Mesenchymal stem cell (in vitro differentiated cells and primary cell): ENCODE measurements at regions not wholly inside any gene's neighbourhood (a gene's known extent, or its start where the extent isn't known, plus 50 kb on each side); places are given as distances from the start of the nearest gene placed in this dataset.

Experiments
- DNase-seq: peaks from one replicate; pipeline ENCODE4 v3.0.0-alpha.2; 2013
- H2AFZ ChIP-seq: one replicate; pipeline ENCODE4 v1.6.1; 2013; ENCODE audit warnings: low read depth, mild to moderate bottlenecking, control low read depth, inconsistent platforms, low read length, moderate library complexity
- H2AK5ac ChIP-seq: 2 replicates; pipeline ENCODE4 v1.6.1; 2013; ENCODE audit warnings: low read length, moderate library complexity, mild to moderate bottlenecking, inconsistent platforms; ENCODE audit not compliant: severe bottlenecking
- H2BK120ac ChIP-seq: one replicate; pipeline ENCODE4 v1.6.1; 2013; ENCODE audit warnings: low read depth, mild to moderate bottlenecking, inconsistent platforms, low read length, moderate library complexity
- H2BK12ac ChIP-seq, 2 experiments: one replicate each; pipeline ENCODE4 v1.6.1; 2013; ENCODE audit warnings: inconsistent platforms in 2 of 2, low read length in 2 of 2, mild to moderate bottlenecking in 2 of 2, moderate library complexity in 2 of 2, control low read depth in 1 of 2
- H2BK15ac ChIP-seq: one replicate; pipeline ENCODE4 v1.6.1; 2013; ENCODE audit warnings: mild to moderate bottlenecking, low read depth, inconsistent platforms; ENCODE audit not compliant: poor library complexity, severe bottlenecking
- H2BK5ac ChIP-seq: 2 replicates; pipeline ENCODE4 v1.6.1; 2013; ENCODE audit warnings: low read depth, mild to moderate bottlenecking, low read length, control low read depth, inconsistent platforms; ENCODE audit not compliant: poor library complexity, severe bottlenecking
- H3K14ac ChIP-seq, 2 experiments: one replicate each; pipeline ENCODE4 v1.6.1; 2013; ENCODE audit warnings: inconsistent platforms in 2 of 2, low read length in 2 of 2, control low read depth in 1 of 2, mild to moderate bottlenecking in 1 of 2, moderate library complexity in 1 of 2
- H3K18ac ChIP-seq, 2 experiments: one replicate each; pipeline ENCODE4 v1.6.1; 2013; ENCODE audit warnings: inconsistent platforms in 2 of 2, low read length in 2 of 2, control low read depth in 1 of 2, low read depth in 1 of 2, mild to moderate bottlenecking in 1 of 2
- H3K23ac ChIP-seq, 2 experiments: one replicate each; pipeline ENCODE4 v1.6.1; 2013; ENCODE audit warnings: inconsistent platforms in 2 of 2, low read length in 2 of 2, mild to moderate bottlenecking in 2 of 2, moderate library complexity in 2 of 2, control low read depth in 1 of 2
- H3K27ac ChIP-seq: 2 replicates; pipeline ENCODE4 v1.5.1; 2013; ENCODE audit warnings: mild to moderate bottlenecking, moderate library complexity, low read length, control low read depth, inconsistent platforms; ENCODE audit not compliant: poor library complexity, severe bottlenecking
- H3K27me3 ChIP-seq, 2 experiments: 2 replicates each; pipeline versions ENCODE4 v1.6.1 to v1.7.0; 2013; ENCODE audit warnings: low read length in 2 of 2, mild to moderate bottlenecking in 2 of 2, moderate library complexity in 2 of 2, control low read depth in 1 of 2, inconsistent platforms in 1 of 2; ENCODE audit not compliant: control insufficient read depth in 1 of 2, insufficient read depth in 1 of 2
- H3K36me3 ChIP-seq, 2 experiments: 2 replicates each; pipeline versions ENCODE4 v1.6.1 to v1.7.0; 2013; ENCODE audit warnings: low read length in 2 of 2, control low read depth in 1 of 2, inconsistent platforms in 1 of 2, low read depth in 1 of 2, mild to moderate bottlenecking in 1 of 2; ENCODE audit not compliant: insufficient read depth in 2 of 2, control insufficient read depth in 1 of 2
- H3K4ac ChIP-seq, 2 experiments: one replicate each; pipeline ENCODE4 v1.6.1; 2013; ENCODE audit warnings: inconsistent platforms in 2 of 2, low read length in 2 of 2, mild to moderate bottlenecking in 2 of 2, moderate library complexity in 2 of 2, control low read depth in 1 of 2, low read depth in 1 of 2
- H3K4me1 ChIP-seq: 2 replicates; pipeline ENCODE4 v1.6.1; 2013; ENCODE audit warnings: low read depth, low read length, control low read depth; ENCODE audit not compliant: control insufficient read depth, insufficient read depth
- H3K4me2 ChIP-seq: 2 replicates; pipeline ENCODE4 v1.6.1; 2013; ENCODE audit warnings: low read length, mild to moderate bottlenecking, inconsistent platforms; ENCODE audit not compliant: poor library complexity, severe bottlenecking
- H3K4me3 ChIP-seq, 2 experiments: 2 replicates each; pipeline versions ENCODE4 v1.5.1 to v1.7.0; 2013; ENCODE audit warnings: low read length in 2 of 2, mild to moderate bottlenecking in 2 of 2, control low read depth in 1 of 2, low read depth in 1 of 2; ENCODE audit not compliant: insufficient read depth in 1 of 2
- H3K79me1 ChIP-seq: replicated peaks from 2 replicates; pipeline ENCODE4 v1.6.1; 2013; ENCODE audit warnings: mild to moderate bottlenecking, control low read depth, low read length, inconsistent platforms; ENCODE audit not compliant: poor library complexity, severe bottlenecking
- H3K9ac ChIP-seq: 2 replicates; pipeline ENCODE4 v1.7.0; 2013; ENCODE audit warnings: mild to moderate bottlenecking, low read length, moderate library complexity
- H3K9me3 ChIP-seq: 2 replicates; pipeline ENCODE4 v1.7.0; 2013; ENCODE audit warnings: mild to moderate bottlenecking, low read length; ENCODE audit not compliant: control insufficient read depth
- H4K8ac ChIP-seq: one replicate; pipeline ENCODE4 v1.6.1; 2013; ENCODE audit warnings: inconsistent platforms, mild to moderate bottlenecking, low read length, moderate library complexity
- H4K91ac ChIP-seq: one replicate; pipeline ENCODE4 v1.6.1; 2013; ENCODE audit warnings: mild to moderate bottlenecking, low read length, inconsistent platforms
- WGBS: methylation state at CpG from one replicate; pipeline ENCODE4 v1.1.7; 2013; ENCODE audit warnings: mixed read lengths; 5-methylcytosine and 5-hydroxymethylcytosine counted together

DNA sequence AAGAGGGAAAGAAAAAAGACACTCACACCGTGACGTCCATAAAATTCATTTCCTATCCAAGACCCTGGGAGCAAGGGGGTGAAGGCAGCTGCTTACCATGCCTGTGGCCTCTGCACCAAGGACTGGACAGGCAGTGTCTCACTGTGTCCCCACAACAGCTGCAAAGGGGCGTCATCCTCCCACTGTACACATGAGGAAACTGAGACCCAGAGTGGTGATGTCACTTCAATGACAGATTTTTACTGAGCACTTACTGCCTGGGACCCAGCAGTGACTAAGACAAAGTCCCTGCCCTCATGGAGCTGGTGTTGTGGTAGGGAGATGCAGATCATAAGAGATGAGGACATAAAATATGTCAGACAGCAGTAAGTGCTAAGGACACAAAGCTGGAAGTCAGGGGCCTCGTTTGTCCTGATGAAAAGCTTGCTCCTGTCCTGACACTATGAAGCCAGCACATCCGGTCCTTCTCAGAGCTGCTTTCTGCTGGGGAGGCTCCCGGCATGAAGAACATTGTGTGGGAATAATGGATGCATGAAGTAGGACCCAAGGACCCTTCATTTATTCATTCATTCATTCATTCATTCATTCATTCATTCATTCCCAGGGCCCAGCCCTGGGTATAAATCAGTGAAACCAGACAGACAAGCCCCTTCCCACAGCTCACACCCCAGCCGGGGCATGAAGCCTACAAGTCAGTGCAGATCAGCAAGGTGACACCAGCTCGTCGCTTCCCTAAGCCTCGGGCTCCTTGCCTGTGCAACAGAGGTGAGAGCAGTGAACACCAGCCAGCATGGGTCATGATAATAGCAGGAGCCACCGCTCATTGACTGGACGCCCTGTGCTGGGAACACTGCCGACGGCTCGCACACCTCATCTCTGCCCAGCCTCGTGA lies 473.7 kb downstream of the MATN1 start:
- Histone ChIP-seq H2AK5ac (no peak overlapping the region), H3K23ac (no peak overlapping the region), H3K18ac (no peak overlapping the region), H3K4ac (no peak overlapping the region), H2AFZ (no peak overlapping the region), H2BK15ac (no peak overlapping the region), H2BK5ac (no peak overlapping the region), H2BK12ac (no peak overlapping the region), H3K27ac (no peak overlapping the region), H3K9ac (no peak overlapping the region), H3K79me1 (no peaks in the 10 kb centered on the region), H3K27me3 (peaks cover 13 to 75% of the 10 kb centered on the region in 2 experiments), H4K91ac (no peak overlapping the region), H3K36me3 (no peaks in the 10 kb centered on the region), H2BK120ac (no peak overlapping the region), H3K9me3 (no peaks in the 10 kb centered on the region), H4K8ac (no peak overlapping the region), H3K14ac (no peak overlapping the region), H3K4me3 (no peak overlapping the region), H3K4me2 (no peak overlapping the region), H3K4me1 (peaks cover 15% of the 10 kb centered on the region)
- DNase-seq: no peak
- WGBS: 75% methylated on average over 14 of the region's 16 CpGs

DNA sequence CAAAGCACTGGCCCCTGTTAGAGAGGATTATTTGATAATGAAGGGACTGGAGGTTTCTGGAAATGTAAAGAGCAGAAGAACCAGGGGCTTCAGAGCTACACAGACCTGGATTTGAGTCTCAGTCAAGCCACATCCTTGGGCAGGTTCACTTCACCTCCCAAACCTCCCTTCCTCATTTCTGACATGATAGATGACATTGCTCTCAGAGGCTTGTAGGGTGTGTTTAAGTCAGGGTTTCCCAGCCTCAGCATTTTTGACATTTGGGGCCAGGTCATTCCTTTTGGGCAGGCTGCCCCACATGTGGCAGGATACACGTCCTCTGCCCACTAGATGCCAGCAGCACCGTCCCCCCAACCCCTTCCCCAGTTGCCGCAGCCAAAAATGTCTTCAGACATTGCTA lies 474.6 kb downstream of the MATN1 start:
- H4K91ac ChIP-seq: no peak overlapping the region
- no peak overlapping the region for H3K23ac ChIP-seq
- no peak overlapping the region for H3K27ac ChIP-seq
- no peak overlapping the region for H3K4me3 ChIP-seq
- no peaks in the 10 kb centered on the region for H3K9me3 ChIP-seq
- H3K27me3 ChIP-seq: peaks cover 13 to 75% of the 10 kb centered on the region in 2 experiments
- H3K4me2 ChIP-seq: no peak overlapping the region
- H2BK5ac ChIP-seq: no peak overlapping the region
- no peak overlapping the region for H2AK5ac ChIP-seq
- H3K4ac ChIP-seq: no peak overlapping the region
- no peaks in the 10 kb centered on the region for H3K36me3 ChIP-seq
- no peak overlapping the region for H3K18ac ChIP-seq
- no peak overlapping the region for H2BK15ac ChIP-seq
- H3K9ac ChIP-seq: no peak overlapping the region
- H2BK12ac ChIP-seq: no peak overlapping the region
- H4K8ac ChIP-seq: no peak overlapping the region
- H2AFZ ChIP-seq: no peak overlapping the region
- no peak overlapping the region for H2BK120ac ChIP-seq
- H3K14ac ChIP-seq: no peak overlapping the region
- H3K4me1 ChIP-seq: peaks cover 9% of the 10 kb centered on the region
- DNase-seq: no peak
- no peaks in the 10 kb centered on the region for H3K79me1 ChIP-seq
- 75% methylated on average over 2 of the region's 3 CpGs for WGBS

GRCh38 chr1:30248373-30248772 lies 475.0 kb downstream of the MATN1 start:
- Histone ChIP-seq H3K4me1 (peaks cover 5% of the 10 kb centered on the region), H2BK5ac (no peak overlapping the region), H3K18ac (no peak overlapping the region), H3K4ac (no peak overlapping the region), H3K9me3 (no peaks in the 10 kb centered on the region), H3K27me3 (peaks cover 13 to 79% of the 10 kb centered on the region in 2 experiments), H3K79me1 (no peaks in the 10 kb centered on the region), H3K14ac (no peak overlapping the region), H3K27ac (no peak overlapping the region), H3K23ac (no peak overlapping the region), H4K8ac (no peak overlapping the region), H3K4me2 (no peak overlapping the region), H3K9ac (no peak overlapping the region), H2BK15ac (no peak overlapping the region), H2AFZ (no peak overlapping the region), H2AK5ac (no peak overlapping the region), H3K36me3 (no peaks in the 10 kb centered on the region), H4K91ac (no peak overlapping the region), H3K4me3 (no peak overlapping the region), H2BK120ac (no peak overlapping the region), H2BK12ac (no peak overlapping the region)
- no peak for DNase-seq
- WGBS: 87% methylated on average over 3 of the region's 3 CpGs

GRCh38 chr1:30244801-30245200 lies 478.6 kb downstream of the MATN1 start:
- H2BK12ac ChIP-seq: no peak overlapping the region
- no peak overlapping the region for H4K8ac ChIP-seq
- H3K14ac ChIP-seq: no peak overlapping the region
- no peak overlapping the region for H3K27ac ChIP-seq
- no peak overlapping the region for H3K18ac ChIP-seq
- no peaks in the 10 kb centered on the region for H3K9me3 ChIP-seq
- no peak overlapping the region for H4K91ac ChIP-seq
- no peak overlapping the region for H2AFZ ChIP-seq
- no peak overlapping the region for H3K4me3 ChIP-seq
- no peak overlapping the region for H2AK5ac ChIP-seq
- no peaks in the 10 kb centered on the region for H3K4me1 ChIP-seq
- peaks cover 6 to 70% of the 10 kb centered on the region in 2 experiments for H3K27me3 ChIP-seq
- no peak overlapping the region for H3K9ac ChIP-seq
- H2BK5ac ChIP-seq: no peak overlapping the region
- H3K4me2 ChIP-seq: no peak overlapping the region
- no peak overlapping the region for H3K23ac ChIP-seq
- H3K4ac ChIP-seq: no peak overlapping the region
- DNase-seq: no peak
- no peak overlapping the region for H2BK120ac ChIP-seq
- H3K36me3 ChIP-seq: no peaks in the 10 kb centered on the region
- H3K79me1 ChIP-seq: no peaks in the 10 kb centered on the region
- 87% methylated on average over 9 of the region's 9 CpGs for WGBS
- no peak overlapping the region for H2BK15ac ChIP-seq
